ENCODE measurements at regions not wholly inside any gene's neighbourhood (a gene's known extent, or its start where the extent isn't known, plus 50 kb on each side); places are given as distances from the start of the nearest gene placed in this dataset.
A peak's percentile ranks its signal among the peaks of the same experiment; 100 is the strongest.

GRCh38 chr1:112264553-112264952 lies 131.5 kb upstream of the CTTNBP2NL start:
- DNase-seq (ENCODE audit: low spot score): no peak

- no peak for DNase-seq (ENCODE audit: low spot score)
Observed at GRCh38 chr1:112265931-112266330, 130.1 kb upstream of the CTTNBP2NL start.

DNA sequence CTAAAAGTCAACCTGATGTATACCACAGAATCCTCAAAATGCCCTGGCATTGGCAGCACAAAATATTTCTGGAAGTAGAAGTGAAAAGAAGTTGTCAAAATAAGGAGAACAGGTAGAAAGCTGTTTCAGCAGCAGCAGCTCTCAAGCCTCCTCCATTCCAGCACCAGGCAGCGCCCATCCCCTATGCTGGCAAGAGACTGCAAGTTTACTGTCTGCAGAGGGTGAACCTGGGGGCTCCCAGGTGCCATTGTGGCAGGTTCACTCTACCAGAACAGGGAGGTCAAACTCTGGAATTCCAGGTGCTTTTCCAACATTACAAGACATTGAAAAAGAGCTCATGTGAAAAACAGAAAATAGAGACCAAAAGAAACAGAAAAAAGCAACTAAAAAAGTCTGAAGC lies 128.8 kb upstream of the CTTNBP2NL start:
- DNase-seq (ENCODE audit: low spot score): no peak

DNA sequence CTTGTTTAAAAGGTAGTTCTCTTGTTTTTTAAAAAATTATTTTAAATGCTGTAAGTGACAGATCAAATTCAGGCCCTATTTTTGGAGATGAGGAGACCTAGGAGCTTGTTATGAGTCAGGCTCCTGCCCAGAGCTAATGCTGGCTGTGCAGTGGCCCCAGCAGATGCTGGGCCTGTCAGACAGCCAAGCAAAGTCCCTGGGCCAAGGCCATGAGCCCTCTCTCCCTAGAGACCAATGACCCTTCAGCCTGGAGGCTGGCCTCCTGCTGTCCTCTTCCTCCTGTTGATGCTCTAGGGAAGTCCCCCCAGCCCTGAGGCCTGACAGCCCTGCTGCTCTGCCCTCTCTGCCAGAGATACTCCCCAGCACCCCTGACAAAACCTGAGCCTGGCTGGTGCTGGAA lies 128.1 kb upstream of the CTTNBP2NL start:
- DNase-seq (ENCODE audit: low spot score): peak; percentile 53

GRCh38 chr1:112268408-112268807 lies 127.6 kb upstream of the CTTNBP2NL start:
- DNase-seq (ENCODE audit: low spot score): no peak

- no peak for DNase-seq (ENCODE audit: low spot score)
Observed at GRCh38 chr1:112271270-112271669, 124.7 kb upstream of the CTTNBP2NL start.

GRCh38 chr1:112272101-112272772 lies 123.8 kb upstream of the CTTNBP2NL start:
- DNase-seq (ENCODE audit: low spot score): no peak

DNA sequence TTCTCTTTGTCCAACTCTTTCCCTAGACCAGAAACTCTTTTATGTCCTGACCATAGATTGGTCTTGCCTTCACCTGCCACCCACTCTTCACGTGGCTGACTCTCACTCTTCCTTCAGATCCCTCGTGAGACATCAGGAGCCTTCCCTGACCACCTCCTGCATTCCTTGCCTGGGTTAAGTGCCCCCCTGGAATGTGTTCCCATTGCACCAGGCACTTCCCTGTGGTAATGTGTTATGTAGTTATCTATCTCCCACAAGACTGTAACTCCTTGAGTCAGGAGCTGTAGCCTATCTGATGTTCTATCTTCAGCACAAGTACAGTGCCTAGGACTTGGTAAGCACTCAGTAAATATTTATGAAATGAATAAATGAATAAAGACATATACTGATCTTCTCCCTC lies 111.2 kb upstream of the CTTNBP2NL start:
- no peak for DNase-seq (ENCODE audit: low spot score)

DNA sequence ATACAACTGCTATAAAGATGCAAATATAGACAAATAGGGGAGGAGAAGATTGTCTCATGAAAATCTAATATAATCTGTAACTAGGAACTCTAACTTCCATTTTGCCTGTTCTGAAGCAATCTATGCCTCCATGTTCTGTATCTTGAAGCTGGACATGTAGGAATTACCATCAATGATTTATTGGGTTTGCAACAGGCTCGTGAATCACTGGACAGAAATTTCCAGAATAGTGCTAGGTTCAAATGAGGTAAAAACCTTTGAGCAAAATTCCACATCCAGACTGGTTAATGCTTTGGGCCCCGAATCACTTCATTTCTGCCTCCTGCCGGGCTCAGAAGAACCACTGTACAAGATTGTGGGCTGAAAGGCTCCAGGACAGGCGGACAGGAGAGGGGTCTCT lies 110.7 kb upstream of the CTTNBP2NL start:
- DNase-seq (ENCODE audit: low spot score): no peak

DNA sequence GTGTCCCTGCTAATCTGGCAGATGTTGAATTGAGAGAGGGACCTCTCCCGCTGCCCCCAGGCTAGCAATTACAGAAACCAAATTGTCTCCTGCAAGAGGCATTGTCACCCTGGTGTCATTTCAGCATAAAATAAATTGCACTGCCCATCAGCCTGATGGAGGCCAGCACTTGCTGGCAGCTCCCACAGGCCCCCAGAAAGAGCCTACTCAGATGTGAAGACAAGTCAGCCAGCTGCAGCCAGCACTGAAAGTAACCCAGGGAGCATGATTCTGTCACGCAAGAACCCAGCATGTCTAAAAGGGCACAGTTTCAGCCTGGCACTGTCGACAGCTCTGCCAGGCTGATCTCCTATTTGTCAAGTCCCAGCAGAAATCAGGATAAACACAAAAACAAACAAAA lies 110.3 kb upstream of the CTTNBP2NL start:
- no peak for DNase-seq (ENCODE audit: low spot score)

GRCh38 chr1:112296908-112297307 lies 99.1 kb upstream of the CTTNBP2NL start:
- DNase-seq (ENCODE audit: low spot score): no peak

- DNase-seq (ENCODE audit: low spot score): no peak
Observed at GRCh38 chr1:112297536-112297935, 98.5 kb upstream of the CTTNBP2NL start.

- peak; percentile 52 for DNase-seq (ENCODE audit: low spot score)
Observed at GRCh38 chr1:112298558-112298957, 97.5 kb upstream of the CTTNBP2NL start.

- no peak for DNase-seq (ENCODE audit: low spot score)
Observed at GRCh38 chr1:112304126-112304525, 91.9 kb upstream of the CTTNBP2NL start.

DNA sequence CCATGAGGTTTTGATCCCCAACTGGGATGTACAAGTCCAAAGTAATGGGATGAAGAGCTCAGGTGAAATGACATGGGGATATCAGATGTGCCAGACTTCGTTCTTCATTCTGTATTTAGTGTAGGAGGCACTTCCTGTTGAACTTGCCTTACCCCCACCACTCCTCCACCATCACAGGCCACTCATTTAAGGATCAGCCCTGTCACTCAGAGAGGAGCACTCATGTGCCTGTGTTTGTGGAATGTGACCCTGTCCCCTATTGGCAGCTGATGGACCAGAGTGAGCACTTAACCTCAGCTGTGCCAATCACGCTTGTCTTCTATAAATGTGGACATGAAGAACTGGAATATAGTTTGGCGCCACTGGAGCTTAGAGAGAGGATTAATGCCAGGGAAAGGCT lies 91.4 kb upstream of the CTTNBP2NL start:
- DNase-seq (ENCODE audit: low spot score): no peak

DNA sequence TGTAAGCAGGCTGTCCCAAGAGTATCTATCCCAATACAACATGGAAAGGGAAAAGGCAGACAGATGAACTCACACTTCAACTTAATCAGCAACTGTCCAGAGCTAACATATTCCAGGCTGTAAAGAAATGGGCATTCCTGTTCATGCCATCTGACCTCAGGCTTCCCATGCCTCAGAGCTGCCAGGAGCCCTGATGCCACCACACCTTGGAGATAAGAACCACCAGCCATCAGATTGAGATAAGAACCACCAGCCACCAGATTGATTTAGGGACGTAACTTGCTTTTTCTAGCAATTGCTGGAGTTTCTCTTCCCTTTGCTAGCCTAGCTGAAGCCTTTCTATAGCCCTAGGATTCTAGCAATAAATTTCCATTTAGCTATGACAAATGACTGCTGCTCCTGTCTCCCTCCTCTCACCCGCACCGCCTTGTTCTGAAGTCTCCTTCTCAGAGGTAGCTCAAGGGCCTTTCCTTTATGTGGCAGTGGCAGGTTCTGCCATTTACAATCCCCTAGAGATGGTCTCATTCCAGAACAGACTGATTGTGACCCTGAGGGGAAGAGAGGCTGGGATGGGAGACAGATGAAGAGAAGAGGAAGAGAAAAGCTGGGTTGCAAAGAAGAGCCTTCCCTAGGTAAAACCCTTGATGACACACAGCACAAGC lies 88.0 kb upstream of the CTTNBP2NL start:
- DNase-seq (ENCODE audit: low spot score): no peak

- no peak for DNase-seq (ENCODE audit: low spot score)
Observed at GRCh38 chr1:112308716-112309115, 87.3 kb upstream of the CTTNBP2NL start.

DNA sequence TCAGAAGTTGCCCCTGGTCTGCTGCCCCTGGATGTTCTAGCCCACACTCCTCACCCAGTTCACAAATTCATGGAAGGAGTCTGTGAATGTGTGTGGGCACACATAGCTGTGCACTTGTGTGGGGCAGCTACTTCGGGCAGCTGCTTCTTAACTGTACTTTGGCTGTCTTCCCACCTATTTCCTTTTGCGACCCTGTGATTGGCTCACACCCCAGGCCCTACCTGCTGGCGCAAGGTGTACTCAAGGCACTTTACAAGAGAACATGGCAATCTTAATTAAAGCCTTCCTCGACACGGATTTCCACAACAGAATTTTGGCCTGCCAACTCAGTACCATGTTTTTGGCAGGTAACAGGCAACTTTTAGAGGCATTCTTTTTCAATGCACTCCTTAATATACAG lies 86.5 kb upstream of the CTTNBP2NL start:
- DNase-seq (ENCODE audit: low spot score): no peak

DNA sequence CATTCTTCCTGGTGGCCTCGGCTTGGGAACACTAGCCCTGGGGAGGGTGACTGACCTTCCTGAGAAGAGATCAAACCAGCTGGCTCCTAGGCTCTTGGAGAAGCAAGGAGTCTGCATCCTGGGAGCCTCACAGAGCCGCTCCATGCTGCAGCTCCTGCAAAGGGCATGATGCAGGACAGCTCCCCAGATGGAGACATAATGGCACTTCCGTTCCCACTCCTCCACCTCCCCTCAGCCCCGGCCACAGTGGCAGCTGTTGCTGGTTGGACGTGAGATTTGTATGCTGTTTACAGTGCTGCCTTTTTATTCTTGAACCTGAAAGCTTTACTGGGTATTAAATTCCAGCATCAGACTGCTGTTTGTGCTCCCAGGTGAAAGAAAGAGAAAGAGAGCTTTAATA lies 83.7 kb upstream of the CTTNBP2NL start:
- no peak for DNase-seq (ENCODE audit: low spot score)

DNA sequence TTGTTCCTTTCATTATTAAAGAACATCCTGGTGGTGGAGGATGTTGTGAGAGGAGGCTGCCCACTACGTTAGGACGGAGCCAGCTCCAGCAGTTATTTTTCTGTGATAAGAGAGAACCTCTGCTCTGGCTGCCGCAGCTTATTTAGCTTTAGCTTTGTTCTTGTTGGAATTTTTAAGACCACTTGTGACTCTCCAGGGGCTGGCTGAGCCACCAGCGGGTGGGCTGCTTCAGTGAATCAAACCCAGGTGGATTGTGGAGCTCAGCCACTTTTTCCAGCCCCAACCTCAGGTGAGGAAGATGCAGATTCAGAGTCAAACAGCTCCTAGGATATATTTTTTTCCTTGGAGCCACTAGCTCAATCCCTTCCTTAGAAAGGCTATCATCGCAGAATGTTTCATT lies 83.1 kb upstream of the CTTNBP2NL start:
- no peak for DNase-seq (ENCODE audit: low spot score)

DNA sequence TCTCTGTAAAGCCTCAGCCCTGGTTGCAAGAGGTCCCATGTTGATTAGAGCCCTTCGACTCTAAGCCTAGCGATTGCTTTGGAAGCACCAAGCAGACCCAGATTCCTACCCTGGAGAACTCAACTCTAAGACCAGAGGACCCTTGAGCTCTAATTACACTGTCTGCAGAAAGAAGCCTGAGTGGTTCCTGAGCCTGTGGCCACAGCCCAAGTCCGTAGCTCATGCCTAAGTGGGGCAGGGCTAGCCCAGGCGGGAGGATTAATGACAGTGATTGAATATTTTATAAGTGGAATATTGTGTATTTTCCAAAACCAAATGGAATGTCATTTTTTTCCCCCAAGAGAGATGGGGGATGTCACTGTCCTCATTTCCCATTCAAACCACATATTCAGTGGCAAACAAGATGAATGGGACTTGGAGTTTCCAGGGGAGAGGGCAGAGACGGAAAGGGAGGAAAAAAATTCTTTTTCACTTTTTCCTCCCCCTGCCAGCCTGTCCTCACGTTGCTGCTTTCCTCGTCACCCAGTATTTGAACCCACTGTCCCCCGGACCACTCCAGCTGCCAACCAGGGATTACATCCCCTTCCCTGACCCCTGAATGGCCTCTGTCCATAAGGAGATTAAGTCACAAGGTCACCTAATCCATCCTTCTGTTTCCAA lies 79.6 kb upstream of the CTTNBP2NL start:
- DNase-seq (ENCODE audit: low spot score): no peak

DNA sequence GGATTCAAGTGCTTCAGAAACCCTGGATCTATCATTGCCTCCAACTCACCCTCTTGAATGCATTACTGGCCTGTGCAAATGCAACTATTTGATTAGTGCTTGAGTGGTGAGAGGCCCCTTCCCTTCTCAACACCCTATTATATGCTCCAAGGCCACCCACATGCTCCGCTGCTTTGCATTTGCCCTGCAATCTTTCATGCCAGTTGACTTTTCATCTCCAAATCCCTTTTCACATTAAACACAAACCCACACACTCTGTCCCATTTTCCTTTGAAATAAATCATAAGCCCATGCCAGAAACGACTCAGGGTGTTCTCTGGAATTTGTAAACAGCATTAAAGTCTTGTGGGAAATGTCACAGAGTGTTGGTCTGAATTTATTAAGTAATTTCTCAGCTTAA lies 78.9 kb upstream of the CTTNBP2NL start:
- DNase-seq (ENCODE audit: low spot score): no peak

DNA sequence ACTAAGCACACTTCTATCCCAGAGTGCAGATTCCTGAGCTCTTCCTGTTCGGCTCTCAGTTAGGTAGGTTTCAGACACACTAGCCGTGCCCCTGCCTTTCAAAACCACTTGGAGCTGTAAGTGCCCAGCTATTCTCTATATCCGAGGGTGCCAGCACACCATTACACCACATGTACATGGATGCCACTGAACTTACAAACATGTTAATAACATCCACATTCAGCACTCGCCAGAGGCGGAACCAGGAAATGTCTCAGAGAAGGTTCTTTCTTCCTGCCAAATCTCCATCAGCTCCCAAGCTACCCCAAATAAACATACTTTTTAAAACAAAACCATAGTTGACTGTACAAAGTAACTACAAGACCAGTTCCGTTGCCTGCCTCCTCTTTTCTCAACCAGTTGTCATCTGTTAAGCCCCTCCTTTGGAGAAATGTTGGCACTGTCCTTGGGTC lies 78.4 kb upstream of the CTTNBP2NL start:
- no peak for DNase-seq (ENCODE audit: low spot score)

Data from cerebellar cortex (tissue), 1 donor.